ENCODE measurements at regions not wholly inside any gene's neighbourhood (a gene's known extent, or its start where the extent isn't known, plus 50 kb on each side); places are given as distances from the start of the nearest gene placed in this dataset.

DNA sequence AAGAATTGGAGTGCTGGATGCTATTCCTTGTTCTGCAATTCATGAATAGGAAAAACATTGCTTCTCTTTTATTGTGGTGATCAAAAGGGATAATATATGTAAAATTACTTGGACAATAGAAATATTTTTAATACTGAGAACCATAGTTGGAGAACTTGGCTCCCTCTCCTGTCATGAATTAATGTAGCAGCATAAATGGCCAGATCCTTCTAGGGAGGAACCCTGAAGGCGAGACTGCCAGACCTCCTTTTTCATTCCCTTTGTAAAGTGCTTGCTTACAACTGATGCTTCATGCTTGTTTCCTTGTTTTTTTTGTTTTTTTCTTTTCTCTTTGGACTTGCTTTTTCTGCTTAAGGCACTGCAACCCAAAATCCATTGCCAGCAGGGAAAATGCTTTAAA lies 233.6 kb downstream of the SH2D4B start (continued):
- no peak for TF ChIP-seq GABPA (IDR thresholded peaks at IDR 0.05; ENCODE audit: borderline replicate concordance, insufficient read depth, low read length)
- no peak for TF ChIP-seq JUND (IDR thresholded peaks at IDR 0.05; ENCODE audit: low read length)
- TF ChIP-seq EGR1 (IDR thresholded peaks at IDR 0.05; ENCODE audit: borderline replicate concordance, low read depth, low read length): no peak
- TF ChIP-seq, protein P1, sequence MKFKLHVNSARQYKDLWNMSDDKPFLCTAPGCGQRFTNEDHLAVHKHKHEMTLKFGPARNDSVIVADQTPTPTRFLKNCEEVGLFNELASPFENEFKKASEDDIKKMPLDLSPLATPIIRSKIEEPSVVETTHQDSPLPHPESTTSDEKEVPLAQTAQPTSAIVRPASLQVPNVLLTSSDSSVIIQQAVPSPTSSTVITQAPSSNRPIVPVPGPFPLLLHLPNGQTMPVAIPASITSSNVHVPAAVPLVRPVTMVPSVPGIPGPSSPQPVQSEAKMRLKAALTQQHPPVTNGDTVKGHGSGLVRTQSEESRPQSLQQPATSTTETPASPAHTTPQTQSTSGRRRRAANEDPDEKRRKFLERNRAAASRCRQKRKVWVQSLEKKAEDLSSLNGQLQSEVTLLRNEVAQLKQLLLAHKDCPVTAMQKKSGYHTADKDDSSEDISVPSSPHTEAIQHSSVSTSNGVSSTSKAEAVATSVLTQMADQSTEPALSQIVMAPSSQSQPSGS (IDR thresholded peaks at IDR 0.05; ENCODE audit: low read length): no peak
